Tongue (tissue), 1 donor: ENCODE measurements at regions not wholly inside any gene's neighbourhood (a gene's known extent, or its start where the extent isn't known, plus 50 kb on each side); places are given as distances from the start of the nearest gene placed in this dataset.

Experiments
- DNase-seq: peaks from one replicate; pipeline ENCODE4 v3.0.0-alpha.2; 2015

- DNase-seq: no peak
These were observed 126.4 kb upstream of the E2F8 start for GRCh38 chr11:19366992-19367709.

GRCh38 chr11:19365743-19366410, 125.1 kb upstream of the E2F8 start:
- no peak for DNase-seq

DNA sequence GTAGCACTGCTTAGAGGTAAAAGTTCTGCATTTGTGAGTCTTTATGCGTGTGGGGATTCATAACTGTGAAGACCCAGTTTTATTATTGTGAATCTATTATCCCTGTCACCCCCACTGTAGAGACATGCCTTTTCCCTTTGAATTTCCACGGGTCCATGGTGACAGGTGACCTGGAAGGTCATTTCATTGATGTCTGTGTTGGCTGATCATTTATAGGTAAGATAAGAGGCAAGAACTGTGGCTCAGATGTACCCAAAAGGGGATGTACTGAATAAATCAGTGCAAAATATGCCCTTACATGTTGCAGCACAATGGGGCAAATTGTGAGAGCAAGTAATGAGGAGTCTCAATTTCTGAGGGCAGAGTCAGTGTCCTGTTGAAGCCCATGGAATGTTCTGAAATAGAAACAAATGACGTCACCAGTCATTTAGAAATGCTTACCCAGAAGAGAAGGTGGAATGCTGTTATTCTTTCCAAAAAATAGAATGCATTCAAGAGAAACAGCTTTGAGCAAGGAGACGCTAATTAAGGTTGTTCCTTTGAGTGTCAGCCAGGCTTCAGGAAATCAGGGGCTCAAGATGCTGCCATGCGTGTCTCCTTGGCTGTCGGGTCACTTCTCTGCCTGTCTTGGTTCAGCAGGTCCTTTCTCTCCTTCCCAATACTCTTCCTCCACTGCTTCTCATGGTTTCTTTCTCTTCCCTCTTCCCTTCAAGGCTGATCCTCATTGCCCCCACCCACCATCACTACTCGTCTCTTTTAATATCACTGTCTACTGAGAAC, 118.7 kb upstream of the E2F8 start:
- no peak for DNase-seq

GRCh38 chr11:19357943-19358342, 117.2 kb upstream of the E2F8 start:
- DNase-seq: no peak

- no peak for DNase-seq
These were observed 114.9 kb upstream of the E2F8 start for GRCh38 chr11:19355601-19356000.

DNA sequence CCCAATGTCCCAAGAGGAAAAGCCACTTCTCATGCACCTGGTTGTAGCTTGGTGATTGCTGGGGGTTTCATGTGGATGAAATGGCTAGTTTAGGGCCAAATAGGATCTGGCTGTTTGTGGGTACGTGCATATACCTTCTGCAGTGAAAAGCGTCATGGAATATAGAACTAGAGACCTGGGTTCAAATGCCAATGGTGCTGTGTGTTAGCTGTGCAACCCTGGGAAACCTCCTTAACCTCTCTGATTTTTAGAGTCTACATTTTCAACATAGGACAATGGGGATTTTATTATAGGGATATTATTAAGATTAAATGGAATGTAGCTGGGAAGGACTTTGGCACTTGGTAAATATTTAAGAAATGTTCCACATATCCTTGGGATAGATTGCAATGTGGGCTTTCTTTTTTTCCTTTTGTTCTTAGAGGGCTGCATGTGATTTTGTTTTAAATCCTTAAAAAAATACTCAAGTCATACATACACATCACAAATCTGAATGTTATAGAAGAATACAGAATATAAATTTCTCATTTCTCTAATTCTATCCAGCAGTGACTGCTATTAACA, 112.6 kb upstream of the E2F8 start:
- DNase-seq: no peak

GRCh38 chr11:19352771-19353160, 112.0 kb upstream of the E2F8 start:
- DNase-seq: peak; percentile 64

DNA sequence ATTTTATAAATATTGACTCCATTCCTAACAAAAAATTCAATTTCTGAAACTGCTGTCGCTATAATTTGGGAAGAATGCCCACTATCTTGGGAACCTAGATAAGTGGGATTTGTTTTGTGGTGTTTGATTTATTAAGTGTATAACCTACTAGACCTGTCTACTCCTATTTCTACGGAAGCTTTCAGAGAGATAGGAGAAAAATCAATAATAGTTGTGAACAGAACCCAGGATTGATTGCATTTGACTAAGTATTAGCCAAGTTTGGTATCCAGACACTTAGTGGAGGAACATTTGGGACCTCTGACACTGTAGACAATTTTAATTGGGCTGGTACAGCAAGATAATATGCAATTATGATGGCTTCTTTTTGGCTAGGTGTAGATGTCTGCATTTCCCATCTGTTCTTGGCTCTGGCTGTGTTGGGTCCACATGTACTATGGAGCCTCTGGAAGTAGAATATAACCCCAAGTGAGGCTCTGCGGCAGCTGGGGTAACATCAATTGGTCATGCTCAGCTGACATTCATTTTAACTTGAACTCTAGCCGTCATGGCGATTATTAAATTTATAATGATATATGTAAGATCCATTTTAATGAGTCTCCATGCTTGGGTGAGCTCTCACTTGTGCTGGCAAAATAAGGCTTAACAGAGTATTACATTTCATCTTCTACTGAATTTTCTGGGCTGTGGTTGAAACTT, 111.5 kb upstream of the E2F8 start:
- peak; percentile 88 for DNase-seq

- DNase-seq: no peak
These were observed 110.7 kb upstream of the E2F8 start for GRCh38 chr11:19351426-19351825.

DNA sequence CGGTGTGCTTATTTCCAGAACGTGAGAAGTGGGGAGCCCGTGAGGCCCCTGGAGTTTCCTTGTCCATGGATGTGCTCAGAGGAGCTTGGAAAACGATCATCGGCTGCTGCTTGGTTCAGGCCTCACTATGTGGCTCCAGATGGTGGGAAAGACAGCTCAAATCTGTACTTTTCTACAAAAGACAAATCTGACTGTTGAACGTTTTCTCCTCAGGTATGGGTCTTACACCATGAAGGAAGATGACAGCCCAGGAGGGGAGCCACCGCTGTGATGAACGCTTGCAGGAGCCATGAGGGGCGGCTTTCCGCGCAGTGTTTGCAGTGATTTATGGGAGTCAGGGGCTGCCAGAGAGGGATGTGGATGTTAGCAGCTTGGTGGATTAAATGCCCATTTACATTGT, 109.4 kb upstream of the E2F8 start:
- no peak for DNase-seq

- no peak for DNase-seq
These were observed 108.7 kb upstream of the E2F8 start for GRCh38 chr11:19349340-19350025.

DNA sequence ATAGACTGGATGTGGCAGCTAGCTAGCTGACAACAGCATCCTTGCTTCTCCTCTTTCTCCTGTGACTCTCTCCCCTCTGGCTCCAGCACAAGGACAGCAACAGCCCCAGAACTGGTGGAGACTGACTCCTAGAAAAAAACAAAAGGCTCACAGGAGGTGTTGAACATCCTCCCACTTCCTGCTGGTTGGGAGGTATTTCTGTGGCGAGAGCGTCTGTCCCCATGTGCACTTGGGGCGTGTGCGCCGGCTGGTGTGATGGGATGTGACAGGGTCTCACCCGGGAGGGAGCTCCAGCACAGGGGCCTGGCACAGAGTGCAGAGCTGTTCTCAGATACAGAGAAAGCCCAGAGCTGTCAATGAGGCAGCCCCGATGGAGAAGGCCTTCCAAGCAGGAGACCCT, 107.2 kb upstream of the E2F8 start:
- DNase-seq: no peak

- no peak for DNase-seq
These were observed 105.3 kb upstream of the E2F8 start for GRCh38 chr11:19345848-19346681.

- no peak for DNase-seq
These were observed 104.7 kb upstream of the E2F8 start for GRCh38 chr11:19345519-19345847.

- DNase-seq: peak; percentile 48
These were observed 104.1 kb upstream of the E2F8 start for GRCh38 chr11:19344661-19345518.

GRCh38 chr11:19342036-19342435, 101.3 kb upstream of the E2F8 start:
- no peak for DNase-seq

GRCh38 chr11:19338375-19338774, 97.6 kb upstream of the E2F8 start:
- no peak for DNase-seq

DNA sequence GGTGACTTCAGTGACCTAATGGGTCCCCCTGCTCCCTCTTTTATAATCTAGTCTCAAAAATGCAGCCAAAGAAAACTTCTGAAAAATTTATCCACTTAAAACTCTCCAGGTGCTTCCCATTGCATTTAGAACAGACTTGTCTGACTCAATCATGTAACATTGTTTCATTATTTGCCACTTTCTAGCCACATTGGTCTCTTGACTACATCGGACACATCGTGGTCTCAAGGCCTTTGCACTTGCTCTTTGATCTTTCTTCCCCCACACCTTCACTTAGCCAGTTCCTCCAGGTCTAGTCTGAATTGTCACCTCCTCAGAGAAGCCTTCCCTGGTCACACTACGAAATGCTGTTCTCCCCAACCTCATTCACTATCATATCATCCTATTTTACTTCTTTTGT, 97.0 kb upstream of the E2F8 start:
- no peak for DNase-seq

GRCh38 chr11:19336331-19336730, 95.6 kb upstream of the E2F8 start:
- DNase-seq: no peak

DNA sequence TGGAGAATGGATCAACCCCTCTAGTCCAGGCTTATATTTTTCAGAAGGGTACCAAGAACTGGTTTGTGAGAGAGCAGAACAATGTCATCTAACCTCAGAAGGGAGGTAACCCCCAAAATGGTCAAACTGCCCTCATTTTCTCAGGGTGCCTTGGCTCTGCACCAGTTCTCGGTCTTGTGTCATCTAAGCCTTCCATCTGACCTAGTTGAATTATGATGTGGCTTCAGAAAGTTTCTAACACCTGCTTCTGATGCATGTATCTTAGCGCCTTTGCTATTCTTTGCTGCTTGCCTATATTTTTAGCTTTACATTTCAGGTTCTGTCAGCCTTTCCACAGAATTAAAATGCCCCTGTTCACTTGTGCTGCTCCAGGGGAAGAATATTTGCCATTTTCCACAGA, 91.7 kb upstream of the E2F8 start:
- DNase-seq: no peak
